ENCODE measurements at regions not wholly inside any gene's neighbourhood (a gene's known extent, or its start where the extent isn't known, plus 50 kb on each side); places are given as distances from the start of the nearest gene placed in this dataset.

DNA sequence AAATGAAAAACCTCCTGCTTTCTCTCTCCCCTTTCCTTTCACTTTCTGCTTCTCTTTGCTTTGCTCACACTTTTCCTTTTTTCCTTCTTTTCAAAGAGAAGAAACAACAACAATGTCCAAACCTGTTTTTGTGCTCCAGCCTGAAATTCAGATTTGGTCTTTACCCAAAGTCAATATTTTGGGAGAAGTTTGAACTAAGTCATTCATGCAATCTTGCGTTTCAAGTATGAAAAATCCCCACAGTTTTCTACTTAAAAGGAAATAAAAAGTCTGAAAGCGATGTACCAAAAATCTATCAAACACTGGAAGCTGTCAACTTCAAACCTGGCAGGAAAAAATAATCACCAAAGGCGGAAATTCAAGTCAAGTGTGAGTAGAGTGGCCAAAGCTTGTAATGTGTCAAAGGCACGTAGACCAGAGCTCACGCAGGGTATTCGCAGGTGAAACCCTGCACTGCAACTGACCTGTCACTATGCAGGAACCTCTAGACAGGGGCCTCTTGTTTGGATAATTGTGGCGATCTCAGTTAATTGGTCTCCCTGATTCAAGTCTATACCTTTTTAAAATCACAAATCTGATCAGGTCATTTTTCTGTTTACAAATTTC lies 118.8 kb upstream of the GALNT15 start:
- Histone ChIP-seq H3K9me3 (ENCODE audit: control insufficient read depth, insufficient read depth, low read length) (no peaks in the 10 kb centered on the region), H3K4me1 (ENCODE audit: insufficient read depth, low read length) (peaks cover 14% of the 10 kb centered on the region; the same call in 1 of the 2 replicates), H3K9ac (ENCODE audit: low read depth, low read length) (no peak overlapping the region), H3K36me3 (ENCODE audit: insufficient read depth, low read length) (no peaks in the 10 kb centered on the region)

DNA sequence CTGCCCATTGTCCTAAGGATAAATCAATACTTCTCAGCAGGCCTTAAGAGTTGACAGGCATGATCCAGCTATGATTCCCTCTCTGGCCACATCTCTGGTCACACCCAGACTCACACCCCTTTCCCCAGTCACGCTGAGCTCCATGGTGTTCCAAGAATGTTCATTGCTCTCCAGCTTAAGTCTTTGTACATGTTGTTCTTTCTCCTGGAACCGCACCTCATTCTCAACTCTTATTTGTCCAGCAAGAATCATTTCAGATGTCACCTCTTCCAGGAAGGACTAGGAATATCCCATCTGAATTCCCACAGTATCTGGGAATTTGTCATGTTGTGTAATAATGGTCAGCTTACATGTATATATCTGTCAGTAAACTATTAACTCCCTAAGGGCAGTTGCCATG lies 118.3 kb upstream of the GALNT15 start:
- Histone ChIP-seq H3K9me3 (ENCODE audit: control insufficient read depth, insufficient read depth, low read length) (no peaks in the 10 kb centered on the region), H3K4me1 (ENCODE audit: insufficient read depth, low read length) (peaks cover 19% of the 10 kb centered on the region; the same call in 1 of the 2 replicates), H3K9ac (ENCODE audit: low read depth, low read length) (no peak overlapping the region), H3K36me3 (ENCODE audit: insufficient read depth, low read length) (no peaks in the 10 kb centered on the region)

DNA sequence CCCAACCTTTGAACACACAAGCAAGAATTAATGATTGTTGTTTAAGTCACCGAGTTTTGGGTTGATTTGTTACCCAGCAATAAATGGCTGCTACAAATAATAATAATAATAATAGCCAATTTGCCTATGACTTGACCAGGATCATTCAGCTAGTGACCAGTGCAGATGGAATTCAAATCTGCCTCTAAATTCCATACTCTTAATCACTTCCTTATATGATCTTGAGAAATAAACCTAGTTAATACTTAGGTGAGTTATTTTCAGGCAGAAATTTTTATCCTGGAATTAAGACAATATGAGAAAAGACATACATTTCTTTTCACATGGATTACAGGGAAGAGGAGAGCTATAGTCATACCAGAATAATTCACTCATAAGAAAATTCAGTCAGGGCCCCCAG lies 116.0 kb upstream of the GALNT15 start:
- no peaks in the 10 kb centered on the region for H3K36me3 ChIP-seq (ENCODE audit: insufficient read depth, low read length)
- H3K9ac ChIP-seq (ENCODE audit: low read depth, low read length): no peak overlapping the region
- H3K9me3 ChIP-seq (ENCODE audit: control insufficient read depth, insufficient read depth, low read length): no peaks in the 10 kb centered on the region
- peaks cover 19% of the 10 kb centered on the region; the same call in 1 of the 2 replicates for H3K4me1 ChIP-seq (ENCODE audit: insufficient read depth, low read length)

DNA sequence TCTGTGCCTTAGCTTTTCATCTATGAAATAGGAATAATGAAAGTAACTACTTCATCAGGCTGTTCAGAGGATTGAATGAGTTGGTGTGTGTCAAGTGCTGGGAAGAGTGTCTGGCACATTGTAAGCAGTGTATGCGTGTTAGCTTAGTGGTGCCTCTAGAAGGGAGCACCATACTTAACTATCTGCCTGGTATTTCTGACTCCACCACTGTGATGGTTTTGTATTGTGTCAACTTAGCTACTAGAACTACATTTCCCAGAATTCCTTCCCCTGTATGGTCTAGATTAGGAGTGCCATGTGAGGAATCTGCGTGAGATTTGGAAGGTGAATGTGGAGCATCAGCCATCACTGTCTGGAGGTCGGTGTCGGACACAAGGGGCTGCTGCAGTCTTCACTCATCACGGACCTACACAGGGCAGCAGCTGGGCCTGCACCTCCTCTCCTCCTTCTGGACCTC lies 115.4 kb upstream of the GALNT15 start:
- no peaks in the 10 kb centered on the region for H3K36me3 ChIP-seq (ENCODE audit: insufficient read depth, low read length)
- H3K9me3 ChIP-seq (ENCODE audit: control insufficient read depth, insufficient read depth, low read length): no peaks in the 10 kb centered on the region
- H3K9ac ChIP-seq (ENCODE audit: low read depth, low read length): no peak overlapping the region
- H3K4me1 ChIP-seq (ENCODE audit: insufficient read depth, low read length): peaks cover 19% of the 10 kb centered on the region; the same call in 1 of the 2 replicates

DNA sequence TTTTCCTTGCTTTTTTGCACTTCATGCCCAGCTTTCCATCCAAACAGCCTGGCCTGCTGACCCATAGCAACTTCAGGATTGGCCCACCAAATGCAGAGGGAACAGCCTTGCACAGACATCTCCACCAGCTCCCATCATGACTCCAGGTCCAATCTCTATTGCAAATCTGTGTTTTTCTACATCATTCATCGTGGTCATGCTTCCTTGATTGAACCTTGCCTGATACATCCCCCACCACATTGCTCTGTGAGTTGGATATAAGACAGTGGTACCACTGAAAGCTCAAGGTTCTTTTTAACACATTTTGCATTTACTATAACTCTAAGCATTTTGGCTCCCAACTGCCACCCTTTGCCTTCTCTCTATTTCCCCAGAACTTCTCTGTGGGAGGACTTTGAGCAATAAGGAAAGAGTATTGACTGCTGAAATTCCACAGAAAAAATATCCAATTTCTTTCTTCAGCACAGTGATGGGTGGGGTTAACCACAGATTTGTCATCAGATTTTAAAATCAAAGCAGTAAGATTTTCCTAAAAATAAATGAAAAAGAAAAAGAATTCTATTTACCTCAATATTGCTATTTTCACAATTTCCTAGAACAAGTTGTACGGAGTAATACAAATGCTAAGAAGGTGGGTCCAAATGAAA lies 114.6 kb upstream of the GALNT15 start:
- H3K4me1 ChIP-seq (ENCODE audit: insufficient read depth, low read length): peaks cover 19% of the 10 kb centered on the region; the same call in 1 of the 2 replicates
- H3K9me3 ChIP-seq (ENCODE audit: control insufficient read depth, insufficient read depth, low read length): no peaks in the 10 kb centered on the region
- no peaks in the 10 kb centered on the region for H3K36me3 ChIP-seq (ENCODE audit: insufficient read depth, low read length)
- H3K9ac ChIP-seq (ENCODE audit: low read depth, low read length): no peak overlapping the region

DNA sequence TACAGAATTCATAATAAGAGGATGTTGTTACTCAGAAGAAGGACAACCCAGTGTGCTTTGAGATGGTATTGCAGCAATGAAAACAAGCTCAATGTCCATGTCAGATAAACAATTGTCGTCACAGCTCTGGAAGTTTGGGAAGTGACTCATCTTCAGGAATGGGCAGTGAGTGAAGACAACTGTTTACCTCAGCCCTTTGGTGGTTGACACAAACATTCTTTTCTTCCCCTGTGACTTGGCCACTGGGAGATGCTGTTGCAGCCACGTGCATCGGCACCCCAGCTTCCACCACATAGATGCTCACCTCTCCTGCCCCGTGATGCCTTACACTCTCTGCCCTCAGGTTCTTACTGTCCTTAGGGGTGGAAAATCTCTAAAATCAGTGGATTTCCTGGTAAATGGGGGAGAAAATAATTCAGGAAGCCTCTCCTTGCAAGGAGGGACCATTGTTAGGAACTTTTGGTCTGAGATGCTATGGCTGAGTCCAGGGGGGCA lies 114.1 kb upstream of the GALNT15 start:
- Histone ChIP-seq H3K9ac (ENCODE audit: low read depth, low read length) (no peak overlapping the region), H3K4me1 (ENCODE audit: insufficient read depth, low read length) (peaks cover 19% of the 10 kb centered on the region; the same call in 1 of the 2 replicates), H3K36me3 (ENCODE audit: insufficient read depth, low read length) (no peaks in the 10 kb centered on the region), H3K9me3 (ENCODE audit: control insufficient read depth, insufficient read depth, low read length) (no peaks in the 10 kb centered on the region)

DNA sequence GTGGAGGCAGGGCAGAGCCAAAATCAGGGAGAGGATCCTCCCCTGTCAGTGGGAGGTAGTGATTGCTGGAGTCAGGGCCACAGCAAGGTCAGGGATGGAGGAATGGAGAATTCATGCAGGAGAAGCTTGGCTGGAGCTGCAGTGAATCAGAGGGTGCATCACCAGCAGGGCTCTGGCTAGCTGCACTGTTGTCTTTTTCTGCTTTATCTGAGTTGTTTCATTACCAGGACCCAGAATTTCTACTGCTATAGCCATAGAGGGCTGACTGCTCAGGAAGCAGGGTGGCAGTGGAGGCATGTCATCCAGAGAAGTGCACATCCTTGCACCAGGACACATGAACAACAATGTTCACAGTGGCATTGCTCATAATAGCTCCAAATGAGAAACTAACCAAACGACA lies 113.5 kb upstream of the GALNT15 start:
- Histone ChIP-seq H3K9ac (ENCODE audit: low read depth, low read length) (no peak overlapping the region), H3K4me1 (ENCODE audit: insufficient read depth, low read length) (peaks cover 19% of the 10 kb centered on the region; the same call in 1 of the 2 replicates)

DNA sequence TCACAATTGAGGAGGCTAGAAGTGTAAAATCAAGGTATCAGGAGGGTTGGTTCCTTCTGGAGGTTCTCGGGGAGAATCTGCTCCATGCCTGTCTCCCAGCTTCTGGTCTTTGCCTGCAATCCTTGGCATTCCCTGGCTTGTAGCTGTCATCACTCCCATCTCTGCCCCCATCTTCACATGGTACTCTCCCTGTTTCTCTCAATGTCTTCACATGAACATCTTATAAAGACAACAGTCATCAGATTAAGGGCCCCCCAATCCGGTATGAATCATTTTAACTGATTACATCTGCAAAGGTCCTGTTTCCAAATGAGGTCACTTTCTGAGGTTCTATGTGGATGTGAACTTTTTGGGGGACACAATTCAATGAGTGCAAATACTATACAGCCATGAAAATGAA lies 113.0 kb upstream of the GALNT15 start:
- Histone ChIP-seq H3K9me3 (ENCODE audit: control insufficient read depth, insufficient read depth, low read length) (no peaks in the 10 kb centered on the region), H3K9ac (ENCODE audit: low read depth, low read length) (no peak overlapping the region), H3K36me3 (ENCODE audit: insufficient read depth, low read length) (no peaks in the 10 kb centered on the region), H3K4me1 (ENCODE audit: insufficient read depth, low read length) (peaks cover 19% of the 10 kb centered on the region; the same call in 1 of the 2 replicates)

More for the DNA sequence above, 113.5 kb upstream of the GALNT15 start:
- Histone ChIP-seq H3K9me3 (ENCODE audit: control insufficient read depth, insufficient read depth, low read length) (no peaks in the 10 kb centered on the region), H3K36me3 (ENCODE audit: insufficient read depth, low read length) (no peaks in the 10 kb centered on the region)

DNA sequence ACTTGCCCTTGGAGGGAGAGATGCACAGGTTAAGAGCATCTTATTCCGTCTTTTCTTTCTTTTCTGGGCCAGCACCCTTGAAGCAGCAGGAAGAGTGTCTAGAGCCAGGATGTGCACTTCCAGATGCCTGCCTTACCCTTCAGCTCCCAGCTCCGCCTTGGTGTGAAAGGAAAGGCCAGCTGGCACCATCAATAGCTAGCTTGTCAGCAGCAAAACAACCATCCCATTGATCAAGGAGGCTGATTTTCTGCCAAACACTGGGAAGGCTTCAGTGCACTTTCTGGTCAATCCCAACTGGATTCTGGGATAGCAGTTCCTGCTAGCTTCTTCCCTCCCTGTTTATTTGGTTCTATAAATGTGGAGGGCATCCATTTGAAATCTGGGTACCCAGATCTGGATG lies 110.9 kb upstream of the GALNT15 start:
- peaks cover 24% of the 10 kb centered on the region; the same call in 1 of the 2 replicates for H3K4me1 ChIP-seq (ENCODE audit: insufficient read depth, low read length)
- H3K9ac ChIP-seq (ENCODE audit: low read depth, low read length): no peak overlapping the region
- no peaks in the 10 kb centered on the region for H3K9me3 ChIP-seq (ENCODE audit: control insufficient read depth, insufficient read depth, low read length)
- H3K36me3 ChIP-seq (ENCODE audit: insufficient read depth, low read length): no peaks in the 10 kb centered on the region

DNA sequence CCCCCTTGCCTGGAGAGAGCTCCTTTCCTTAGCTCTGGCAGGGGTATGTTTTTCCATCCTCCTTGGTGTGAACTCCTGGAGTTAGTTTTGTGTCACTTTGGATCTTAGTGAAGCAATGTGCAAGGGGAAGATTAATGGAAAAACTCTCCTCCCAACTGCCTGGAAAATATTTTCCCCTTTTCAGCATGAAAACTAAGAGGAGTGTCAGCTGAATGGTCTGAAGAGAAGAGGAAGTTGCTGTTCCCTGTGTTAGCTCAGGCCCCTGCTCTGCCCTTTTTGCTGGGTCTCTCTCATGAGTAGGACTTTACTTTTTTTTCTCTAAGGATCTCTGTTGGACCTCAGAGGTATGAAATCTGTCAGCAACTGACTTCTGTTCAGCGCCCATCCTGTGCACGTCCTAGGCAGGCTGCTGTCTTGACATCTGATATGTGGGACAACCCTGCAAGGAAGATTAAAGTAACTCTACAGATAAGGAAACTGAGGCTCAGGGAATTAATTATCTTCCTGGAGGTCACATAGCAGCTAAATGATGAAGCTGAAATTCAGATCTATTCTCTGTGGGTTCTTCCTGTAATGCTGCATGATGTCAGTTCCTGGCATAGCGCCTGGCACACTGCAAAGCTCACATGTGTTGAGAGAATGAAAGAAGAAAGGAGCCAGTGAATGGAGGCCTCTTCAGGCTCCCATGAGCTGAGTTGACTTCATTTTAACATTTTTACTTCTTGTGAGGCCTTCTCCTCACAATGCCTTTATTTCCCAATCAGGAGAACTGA lies 109.7 kb upstream of the GALNT15 start:
- Histone ChIP-seq H3K4me1 (ENCODE audit: insufficient read depth, low read length) (peaks cover 24% of the 10 kb centered on the region), H3K9me3 (ENCODE audit: control insufficient read depth, insufficient read depth, low read length) (no peaks in the 10 kb centered on the region), H3K9ac (ENCODE audit: low read depth, low read length) (no peak overlapping the region), H3K36me3 (ENCODE audit: insufficient read depth, low read length) (no peaks in the 10 kb centered on the region)

DNA sequence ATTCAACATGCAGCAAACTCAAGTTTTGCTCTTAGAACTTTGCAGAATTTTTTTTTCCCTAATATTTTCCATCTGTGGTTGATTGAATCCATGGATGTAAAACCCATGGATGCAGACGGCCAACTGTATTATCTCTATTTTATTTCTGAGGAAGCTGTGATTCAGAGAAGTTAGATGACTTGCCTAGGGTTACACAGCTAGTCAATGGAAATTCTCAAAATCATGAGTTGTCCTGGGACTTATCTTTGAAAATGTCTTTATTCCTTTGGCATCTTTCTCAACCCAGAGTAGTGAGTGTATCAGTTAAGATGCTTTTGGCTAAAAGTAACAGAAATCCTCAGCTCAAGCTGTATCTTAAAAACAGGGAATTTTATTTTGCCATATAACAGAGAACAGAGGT lies 107.9 kb upstream of the GALNT15 start:
- no peak overlapping the region for H3K9ac ChIP-seq (ENCODE audit: low read depth, low read length)
- H3K9me3 ChIP-seq (ENCODE audit: control insufficient read depth, insufficient read depth, low read length): no peaks in the 10 kb centered on the region
- H3K36me3 ChIP-seq (ENCODE audit: insufficient read depth, low read length): no peaks in the 10 kb centered on the region
- H3K4me1 ChIP-seq (ENCODE audit: insufficient read depth, low read length): peaks cover 10% of the 10 kb centered on the region

DNA sequence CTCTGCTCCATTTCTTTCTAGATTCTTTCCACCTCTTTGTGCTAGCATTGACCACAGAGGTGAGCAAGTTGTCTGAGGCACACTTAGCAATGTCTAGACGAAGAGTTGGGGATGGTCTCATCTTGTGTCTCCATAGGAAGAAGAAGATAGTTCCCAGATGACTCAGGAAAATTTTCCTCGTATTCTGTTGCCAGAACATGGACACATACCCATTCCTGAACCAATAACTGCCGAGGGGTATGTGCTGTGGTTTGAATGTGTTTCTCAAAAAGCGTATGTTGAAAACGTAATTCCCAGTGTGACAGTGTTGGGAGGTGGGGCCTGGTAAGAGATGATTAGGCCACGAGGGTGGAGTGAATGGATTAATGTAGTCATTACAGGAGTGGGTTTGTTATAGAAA lies 107.5 kb upstream of the GALNT15 start:
- H3K4me1 ChIP-seq (ENCODE audit: insufficient read depth, low read length): peaks cover 10% of the 10 kb centered on the region

DNA sequence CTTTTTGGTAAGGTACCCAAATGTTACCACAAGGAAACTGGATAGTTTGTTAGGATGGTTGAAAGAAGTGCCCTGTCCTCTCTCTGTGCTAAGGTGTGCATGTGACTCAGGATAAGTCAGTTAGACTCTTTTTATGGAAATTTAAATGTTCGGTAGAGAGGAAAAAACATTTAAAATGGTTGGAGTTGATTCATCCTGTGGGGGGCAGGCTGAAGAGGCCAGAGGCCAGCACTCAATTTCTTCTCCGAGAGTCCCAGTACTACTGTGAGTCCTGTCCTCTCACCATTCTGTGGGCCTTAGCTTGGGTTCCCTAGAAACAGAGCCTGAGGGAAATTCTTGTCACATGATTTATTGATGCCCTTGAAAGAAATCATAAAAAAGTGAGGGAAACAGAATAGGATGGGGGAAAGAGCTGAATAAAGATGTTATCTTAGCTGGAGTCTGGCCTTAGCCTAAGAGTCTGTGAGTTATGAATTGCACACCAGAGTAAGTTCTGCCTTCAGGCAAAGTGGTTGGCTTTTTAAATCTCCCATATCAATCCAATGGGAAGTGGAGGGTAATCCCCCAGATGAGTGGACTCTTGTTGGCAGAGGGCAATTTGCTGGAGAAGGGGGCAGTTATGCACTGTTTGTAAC lies 106.5 kb upstream of the GALNT15 start:
- no peak overlapping the region for H3K9ac ChIP-seq (ENCODE audit: low read depth, low read length)
- no peaks in the 10 kb centered on the region for H3K36me3 ChIP-seq (ENCODE audit: insufficient read depth, low read length)
- H3K4me1 ChIP-seq (ENCODE audit: insufficient read depth, low read length): peaks cover 10% of the 10 kb centered on the region
- no peaks in the 10 kb centered on the region for H3K9me3 ChIP-seq (ENCODE audit: control insufficient read depth, insufficient read depth, low read length)

More for the DNA sequence above, 107.5 kb upstream of the GALNT15 start:
- Histone ChIP-seq H3K9ac (ENCODE audit: low read depth, low read length) (no peak overlapping the region), H3K36me3 (ENCODE audit: insufficient read depth, low read length) (no peaks in the 10 kb centered on the region), H3K9me3 (ENCODE audit: control insufficient read depth, insufficient read depth, low read length) (no peaks in the 10 kb centered on the region)

Data from ES-I3 (cell line).